Progenitor cell of endocrine pancreas (in vitro differentiated cells): ENCODE measurements at regions not wholly inside any gene's neighbourhood (a gene's known extent, or its start where the extent isn't known, plus 50 kb on each side); places are given as distances from the start of the nearest gene placed in this dataset.

Experiments used
- DNase-seq: peaks from one replicate; pipeline ENCODE4 v3.0.0; 2021; ENCODE audit warnings: low spot score; ENCODE audit not compliant: unreplicated experiment
- H3K27ac Mint-ChIP-seq: 2 replicates; pipeline ENCODE4 v1.8.0; 2021; ENCODE audit warnings: mild to moderate bottlenecking, moderate library complexity, mixed read lengths
- H3K27me3 Mint-ChIP-seq: 2 replicates; pipeline ENCODE4 v1.8.0; 2021; ENCODE audit warnings: mixed read lengths
- H3K36me3 Mint-ChIP-seq: 2 replicates; pipeline ENCODE4 v1.8.0; 2022; ENCODE audit warnings: mixed read lengths; ENCODE audit not compliant: insufficient read depth
- H3K4me1 Mint-ChIP-seq: 2 replicates; pipeline ENCODE4 v1.8.0; 2021; ENCODE audit warnings: low read depth, mixed read lengths
- H3K4me3 Mint-ChIP-seq: 2 replicates; pipeline ENCODE4 v1.8.0; 2021; ENCODE audit warnings: low read depth, mild to moderate bottlenecking, moderate library complexity, mixed read lengths
- H3K9me3 Mint-ChIP-seq: 2 replicates; pipeline ENCODE4 v1.8.0; 2021; ENCODE audit warnings: low read depth, mixed read lengths
- TF ChIP-seq, protein P1 (sequence below): fragments of 200-600 bp; sonication (generic); IDR thresholded peaks from one replicate; pipeline ENCODE4 v1.5.0; 2021; ENCODE audit warnings: antibody characterized with exemption, mild to moderate bottlenecking; ENCODE audit not compliant: unreplicated experiment

DNA sequence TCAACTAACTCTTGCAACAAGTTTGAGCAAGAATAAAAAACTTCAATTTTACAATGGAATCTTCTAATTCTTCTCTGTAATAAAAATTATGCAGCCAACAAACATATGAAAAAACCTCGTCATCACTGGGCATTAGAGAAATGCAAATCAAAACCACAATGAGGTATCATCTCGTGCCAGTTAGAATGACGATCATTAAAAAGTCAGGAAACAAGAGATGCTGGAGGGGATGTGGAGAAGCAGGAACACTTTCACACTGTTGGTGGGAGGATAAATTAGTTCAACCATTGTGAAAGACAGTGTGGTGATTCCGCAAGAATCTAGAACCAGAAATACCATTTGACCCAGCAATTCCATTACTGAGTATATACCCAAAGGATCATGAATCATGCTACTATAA, 327.5 kb upstream of the LYPLAL1 start:
- Mint-ChIP-seq H3K9me3 (peaks cover 8% of the 10 kb centered on the region), H3K27ac (no peak overlapping the region), H3K27me3 (no peaks in the 10 kb centered on the region), H3K4me3 (no peak overlapping the region), H3K4me1 (peaks cover 11% of the 10 kb centered on the region), H3K36me3 (peaks cover 1% of the 10 kb centered on the region)
- DNase-seq = no peak
- TF ChIP-seq, protein P1, sequence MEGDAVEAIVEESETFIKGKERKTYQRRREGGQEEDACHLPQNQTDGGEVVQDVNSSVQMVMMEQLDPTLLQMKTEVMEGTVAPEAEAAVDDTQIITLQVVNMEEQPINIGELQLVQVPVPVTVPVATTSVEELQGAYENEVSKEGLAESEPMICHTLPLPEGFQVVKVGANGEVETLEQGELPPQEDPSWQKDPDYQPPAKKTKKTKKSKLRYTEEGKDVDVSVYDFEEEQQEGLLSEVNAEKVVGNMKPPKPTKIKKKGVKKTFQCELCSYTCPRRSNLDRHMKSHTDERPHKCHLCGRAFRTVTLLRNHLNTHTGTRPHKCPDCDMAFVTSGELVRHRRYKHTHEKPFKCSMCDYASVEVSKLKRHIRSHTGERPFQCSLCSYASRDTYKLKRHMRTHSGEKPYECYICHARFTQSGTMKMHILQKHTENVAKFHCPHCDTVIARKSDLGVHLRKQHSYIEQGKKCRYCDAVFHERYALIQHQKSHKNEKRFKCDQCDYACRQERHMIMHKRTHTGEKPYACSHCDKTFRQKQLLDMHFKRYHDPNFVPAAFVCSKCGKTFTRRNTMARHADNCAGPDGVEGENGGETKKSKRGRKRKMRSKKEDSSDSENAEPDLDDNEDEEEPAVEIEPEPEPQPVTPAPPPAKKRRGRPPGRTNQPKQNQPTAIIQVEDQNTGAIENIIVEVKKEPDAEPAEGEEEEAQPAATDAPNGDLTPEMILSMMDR = no peak

DNA sequence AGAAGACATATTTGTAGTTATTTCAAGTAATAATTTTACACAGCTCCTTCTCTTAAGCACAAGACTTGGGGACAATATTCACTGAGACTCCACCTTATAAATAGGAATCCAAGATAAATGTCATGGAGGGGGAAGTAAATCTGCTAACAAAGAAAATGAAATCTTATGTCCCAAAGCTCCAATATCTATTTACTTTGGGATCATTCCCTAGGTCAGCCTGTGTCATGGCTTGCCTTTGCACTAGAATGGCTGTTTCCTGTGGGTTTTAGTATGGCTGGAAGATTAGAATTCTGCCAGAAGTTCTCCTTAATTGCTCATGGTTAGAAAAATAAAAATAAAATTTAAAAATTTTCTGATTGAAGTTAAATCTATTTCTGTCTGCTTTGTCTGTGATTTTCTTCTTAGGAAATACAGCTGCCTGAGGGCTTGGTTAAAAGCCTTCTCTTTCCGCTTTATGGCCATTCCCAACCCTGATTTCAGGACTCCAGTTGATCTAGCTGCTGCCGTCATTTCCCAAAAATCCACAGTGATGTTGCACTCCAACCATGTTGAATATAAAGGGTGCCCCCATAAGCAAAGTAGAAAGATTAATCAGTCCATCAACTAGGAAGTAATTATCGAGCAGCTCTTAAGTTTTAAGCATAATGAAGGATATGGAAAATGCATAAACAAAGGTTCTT, 326.4 kb upstream of the LYPLAL1 start:
- Mint-ChIP-seq H3K9me3 (peaks cover 7% of the 10 kb centered on the region), H3K4me3 (no peak overlapping the region), H3K27me3 (no peaks in the 10 kb centered on the region), H3K27ac (no peak overlapping the region), H3K36me3 (no peaks in the 10 kb centered on the region), H3K4me1 (peaks cover 11% of the 10 kb centered on the region)
- DNase-seq = no peak
- TF ChIP-seq, protein P1 = no peak

DNA sequence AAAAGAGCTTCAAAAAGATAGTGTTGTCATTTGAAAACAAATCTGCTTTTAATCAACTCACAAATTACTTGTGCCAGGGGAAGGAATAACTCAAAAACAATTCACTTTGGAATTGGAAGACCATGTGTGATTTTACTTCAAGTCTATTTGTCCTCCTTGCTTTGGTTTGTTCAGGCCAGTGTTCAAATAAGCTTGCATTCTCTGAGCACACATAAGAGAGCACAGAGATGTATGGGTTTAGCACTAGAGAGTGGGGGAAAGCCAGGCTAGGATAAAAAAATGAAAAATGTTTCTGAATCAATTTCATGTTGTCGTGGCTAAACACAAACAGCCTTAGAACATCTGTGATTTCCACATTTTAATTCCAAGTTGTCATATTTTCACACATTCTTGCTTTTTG, 325.7 kb upstream of the LYPLAL1 start:
- Mint-ChIP-seq H3K4me3 (no peak overlapping the region), H3K27ac (no peak overlapping the region), H3K27me3 (no peaks in the 10 kb centered on the region), H3K36me3 (no peaks in the 10 kb centered on the region), H3K4me1 (peaks cover 11% of the 10 kb centered on the region), H3K9me3 (peaks cover 4% of the 10 kb centered on the region)
- TF ChIP-seq, protein P1 = no peak
- DNase-seq = no peak

DNA sequence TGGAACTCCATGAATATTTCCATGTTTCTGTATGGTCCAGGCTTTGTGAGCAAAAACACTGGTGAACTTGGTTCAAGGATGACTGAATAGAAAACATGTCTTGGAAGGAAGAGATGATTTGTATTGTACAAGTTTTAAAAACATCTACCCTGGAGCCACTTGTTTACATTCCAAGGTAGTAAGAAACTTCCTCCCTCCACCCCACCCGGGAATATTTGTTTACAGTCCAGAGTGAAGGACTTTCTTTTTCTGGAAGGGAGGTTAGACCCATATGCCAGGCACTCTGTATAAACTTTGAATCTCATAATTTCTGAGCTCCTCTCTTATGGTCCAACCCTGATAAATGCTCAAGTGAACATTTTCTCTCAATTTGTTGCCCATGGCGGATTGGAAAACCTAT, 323.3 kb upstream of the LYPLAL1 start:
- Mint-ChIP-seq H3K4me1 (peaks cover 11% of the 10 kb centered on the region), H3K36me3 (no peaks in the 10 kb centered on the region), H3K4me3 (no peak overlapping the region), H3K27me3 (no peaks in the 10 kb centered on the region), H3K27ac (no peak overlapping the region), H3K9me3 (peaks cover 4% of the 10 kb centered on the region)
- TF ChIP-seq, protein P1 = no peak
- no peak for DNase-seq

DNA sequence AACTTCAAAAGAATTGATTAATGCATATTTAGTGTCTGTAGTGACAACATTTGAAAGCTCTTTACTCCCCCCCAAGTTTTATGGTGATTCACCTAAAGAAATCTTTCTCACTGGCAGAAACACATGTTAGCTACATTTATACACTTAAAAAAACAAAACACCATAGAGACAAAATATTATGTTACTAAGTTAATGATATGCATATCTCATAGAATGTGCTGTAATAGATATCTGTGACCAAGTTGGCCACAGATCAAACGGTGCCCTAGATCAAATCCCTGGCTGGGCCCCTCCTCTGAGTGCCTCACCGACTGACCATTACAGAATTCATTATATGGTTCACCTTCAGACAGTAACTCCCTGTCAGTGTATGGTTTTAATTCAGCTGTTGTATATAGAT, 322.1 kb upstream of the LYPLAL1 start:
- no peak overlapping the region for H3K27ac Mint-ChIP-seq
- no peaks in the 10 kb centered on the region for H3K27me3 Mint-ChIP-seq
- H3K36me3 Mint-ChIP-seq = no peaks in the 10 kb centered on the region
- no peak for DNase-seq
- H3K9me3 Mint-ChIP-seq = no peaks in the 10 kb centered on the region
- TF ChIP-seq, protein P1 = no peak
- peaks cover 11% of the 10 kb centered on the region for H3K4me1 Mint-ChIP-seq
- no peak overlapping the region for H3K4me3 Mint-ChIP-seq
